Left ventricle myocardium inferior (tissue), 1 donor: ENCODE measurements at regions not wholly inside any gene's neighbourhood (a gene's known extent, or its start where the extent isn't known, plus 50 kb on each side); places are given as distances from the start of the nearest gene placed in this dataset.

Source experiments
- DNase-seq: peaks from one replicate; pipeline ENCODE4 v3.0.0-alpha.2; 2020
- H3K27ac ChIP-seq: fragments of 200-600 bp; replicated peaks from 2 replicates; pipeline ENCODE4 v1.8.0; 2021
- H3K27me3 ChIP-seq: fragments of 200-600 bp; 2 replicates; pipeline ENCODE4 v1.8.0; 2021; ENCODE audit warnings: low read depth
- H3K36me3 ChIP-seq: fragments of 200-600 bp; 2 replicates; pipeline ENCODE4 v1.8.0; 2021
- H3K4me1 ChIP-seq: fragments of 200-600 bp; 2 replicates; pipeline ENCODE4 v1.8.0; 2021
- H3K4me3 ChIP-seq: fragments of 200-600 bp; 2 replicates; pipeline ENCODE4 v1.8.0; 2021; ENCODE audit warnings: mild to moderate bottlenecking, moderate library complexity
- H3K9me3 ChIP-seq: fragments of 200-600 bp; replicated peaks from 2 replicates; pipeline ENCODE4 v1.8.0; 2021
- CTCF ChIP-seq: fragments of 200-600 bp; IDR thresholded peaks from 2 replicates; pipeline ENCODE4 v1.8.0; 2021; ENCODE audit warnings: antibody characterized with exemption, mild to moderate bottlenecking, borderline replicate concordance
- intact Hi-C: fragments of 100-400 bp; cut with micrococcal nuclease; formaldehyde crosslinking; loops from one replicate; pipeline ENCODE4 v1.11.0; 2022
- donor health status: DM: no; HTN: yes; CAD: no; lungs with severe emphysema.

DNA sequence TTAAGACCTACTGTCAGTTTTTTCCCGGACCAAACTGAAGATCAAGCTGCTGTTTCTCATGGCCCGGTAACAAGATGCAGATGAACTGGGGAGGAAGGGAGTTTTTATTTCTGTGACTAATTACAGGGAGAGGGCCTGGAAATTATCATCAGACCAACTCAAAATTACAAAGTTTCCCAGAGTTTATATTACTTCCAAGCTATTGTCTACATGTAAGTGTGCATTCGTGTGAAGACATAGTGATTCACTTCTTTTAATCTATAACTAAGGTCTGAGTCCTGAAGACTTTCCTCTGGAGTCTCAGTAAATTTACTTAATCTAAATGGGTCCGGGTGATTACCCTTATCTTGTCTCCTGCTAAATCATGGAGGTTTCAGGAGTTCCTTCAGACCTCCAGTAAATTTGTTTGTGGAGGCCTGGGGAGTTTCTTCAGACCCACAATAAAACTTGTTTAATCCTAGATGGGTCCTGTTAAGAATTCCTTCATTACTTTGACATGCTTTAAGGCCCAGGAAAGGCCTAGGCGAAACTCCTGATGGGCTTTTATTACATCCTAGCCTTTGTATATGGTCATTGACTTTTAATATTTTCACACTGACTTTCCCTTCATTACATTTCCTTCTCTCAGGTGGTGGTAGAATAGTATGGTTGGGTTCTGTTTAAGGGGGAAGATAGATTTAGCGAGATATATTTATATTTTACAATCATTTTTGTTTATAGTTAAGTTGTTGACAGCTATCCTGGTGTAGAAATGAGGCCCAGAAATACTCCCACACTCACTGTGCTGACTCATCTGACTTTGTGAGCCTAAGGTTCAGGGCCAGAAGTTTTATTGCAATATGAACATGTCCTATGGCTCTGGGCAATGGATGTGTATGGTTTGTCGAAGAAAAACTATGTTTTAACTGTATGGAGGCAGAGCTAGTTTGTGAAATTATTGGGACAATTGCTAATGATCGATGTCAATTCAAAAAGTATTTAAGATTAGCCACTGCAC lies 627.0 kb upstream of the FBXO33 start:
- Histone ChIP-seq H3K27me3 (no peaks in the 10 kb centered on the region), H3K9me3 (peaks cover 7% of the 10 kb centered on the region), H3K36me3 (no peaks in the 10 kb centered on the region), H3K4me1 (no peaks in the 10 kb centered on the region), H3K27ac (no peak overlapping the region), H3K4me3 (no peak overlapping the region)
- intact Hi-C loops: no loop called here
- no peak for TF ChIP-seq CTCF
- DNase-seq: no peak

DNA sequence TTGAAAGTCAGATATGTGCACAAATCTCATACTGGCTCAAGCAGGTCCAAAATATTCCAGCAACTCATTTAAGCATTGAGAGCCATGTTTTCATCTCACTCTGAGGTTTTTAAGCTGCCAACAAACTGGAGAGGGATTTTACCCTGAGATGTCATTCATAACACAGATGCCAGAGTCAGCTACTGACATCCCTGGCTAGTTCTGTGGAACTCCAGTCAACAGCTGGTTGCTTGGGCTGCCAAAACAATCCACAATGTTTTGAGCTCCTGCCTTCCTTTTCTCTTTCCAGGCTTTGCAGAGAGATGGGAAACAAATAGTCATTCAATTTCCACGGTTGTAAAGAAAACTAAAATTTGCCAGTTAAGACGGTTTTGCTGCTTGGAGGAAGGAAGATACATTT lies 621.2 kb upstream of the FBXO33 start:
- intact Hi-C loops: no loop called here
- Histone ChIP-seq H3K4me3 (no peak overlapping the region), H3K27ac (no peak overlapping the region), H3K4me1 (no peaks in the 10 kb centered on the region), H3K27me3 (no peaks in the 10 kb centered on the region), H3K36me3 (no peaks in the 10 kb centered on the region), H3K9me3 (no peaks in the 10 kb centered on the region)
- DNase-seq: no peak
- no peak for TF ChIP-seq CTCF

GRCh38 chr14:40028991-40029390 lies 596.8 kb upstream of the FBXO33 start:
- Histone ChIP-seq H3K9me3 (no peaks in the 10 kb centered on the region), H3K36me3 (no peaks in the 10 kb centered on the region), H3K27me3 (no peaks in the 10 kb centered on the region), H3K4me1 (no peaks in the 10 kb centered on the region), H3K4me3 (no peak overlapping the region), H3K27ac (no peak overlapping the region)
- DNase-seq: no peak
- intact Hi-C loops: no loop called here
- no peak for TF ChIP-seq CTCF

DNA sequence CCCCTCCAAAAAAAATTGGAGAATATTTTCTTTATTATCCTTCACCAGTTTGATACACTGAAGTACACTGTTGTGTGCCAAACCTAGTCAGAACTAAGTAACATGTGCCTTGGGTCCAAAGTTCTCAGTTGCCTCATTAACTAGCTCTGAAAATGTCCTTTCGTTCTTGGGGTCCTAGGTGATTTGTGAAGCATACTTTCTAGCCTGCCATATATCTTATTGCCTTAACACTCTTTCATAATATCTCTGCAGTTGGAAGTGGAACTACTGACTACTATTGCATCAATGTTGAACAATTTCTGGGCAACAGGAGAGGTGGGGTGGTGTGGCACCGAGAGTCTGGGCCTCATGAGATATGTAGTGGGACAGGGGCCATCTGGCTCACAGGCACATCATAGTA lies 592.9 kb upstream of the FBXO33 start:
- TF ChIP-seq CTCF: no peak
- H3K27ac ChIP-seq: no peak overlapping the region
- H3K4me3 ChIP-seq: no peak overlapping the region
- no peaks in the 10 kb centered on the region for H3K36me3 ChIP-seq
- no peaks in the 10 kb centered on the region for H3K4me1 ChIP-seq
- intact Hi-C loops: no loop called here
- no peaks in the 10 kb centered on the region for H3K27me3 ChIP-seq
- DNase-seq: no peak
- H3K9me3 ChIP-seq: no peaks in the 10 kb centered on the region

DNA sequence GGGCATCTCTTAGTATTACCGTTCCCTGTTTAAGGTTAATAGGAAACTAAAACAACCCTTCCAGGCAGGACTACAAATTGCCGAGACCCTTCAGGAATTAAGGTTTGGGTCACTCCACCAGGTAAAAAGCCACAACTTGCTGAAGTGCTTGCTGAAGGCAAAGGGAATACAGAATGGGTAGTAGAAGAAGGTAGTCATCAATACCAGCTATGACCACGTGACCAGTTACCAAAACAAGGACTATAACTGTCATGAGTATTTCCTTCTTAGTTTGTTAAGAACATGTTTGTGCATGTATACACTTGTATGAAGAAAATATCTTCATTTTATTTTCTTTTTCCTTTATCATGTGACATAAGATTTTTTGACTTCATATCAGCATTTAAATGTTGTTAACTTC lies 578.7 kb upstream of the FBXO33 start:
- Histone ChIP-seq H3K36me3 (no peaks in the 10 kb centered on the region), H3K27ac (no peak overlapping the region), H3K4me3 (no peak overlapping the region), H3K27me3 (no peaks in the 10 kb centered on the region), H3K9me3 (no peaks in the 10 kb centered on the region), H3K4me1 (no peaks in the 10 kb centered on the region)
- TF ChIP-seq CTCF: no peak
- intact Hi-C loops: no loop called here
- DNase-seq: no peak
